B cell (primary cell): ENCODE measurements at regions not wholly inside any gene's neighbourhood (a gene's known extent, or its start where the extent isn't known, plus 50 kb on each side); places are given as distances from the start of the nearest gene placed in this dataset.

ENCODE experiments used
- ATAC-seq: fragments of 200-7000 bp; cut with Tn5 transposase; one replicate; pipeline ENCODE4 v1.10.0; 2021; ENCODE audit warnings: low read depth, mild to moderate bottlenecking, moderate number of reproducible peaks, moderate library complexity
- CTCF ChIA-PET: fragments of 350-600 bp; sonication (Branson Sonifier 250); formaldehyde crosslinking; loops from one replicate; lab custom pipeline; 2021; ENCODE audit warnings: antibody characterized with exemption, inconsistent platforms; lab: Charles Lee
- POLR2A ChIA-PET: fragments of 350-600 bp; sonication (Branson Sonifier 250); formaldehyde crosslinking; loops from one replicate; lab custom pipeline; 2021; ENCODE audit warnings: antibody characterized with exemption; lab: Charles Lee
- DNase-seq: peaks from one replicate; pipeline ENCODE4 v3.0.0; 2013
- H2AFZ ChIP-seq: 2 replicates; pipeline ENCODE4 v1.6.1; 2012; ENCODE audit warnings: mild to moderate bottlenecking, low read depth, low read length; ENCODE audit not compliant: insufficient read depth, poor library complexity, severe bottlenecking
- H3K27ac ChIP-seq, 2 donors: 1 replicate in 1 of 2; 2 replicates in 1 of 2; pipeline ENCODE4 v1.5.1; 2012 to 2013; ENCODE audit warnings: low read length in 2 of 2, mild to moderate bottlenecking in 2 of 2, moderate library complexity in 1 of 2
- H3K27me3 ChIP-seq, 4 experiments: fragments of 200-600 bp in 1 of 4; sonication (generic) in 1 of 4; replicated peaks in 1 of 4; 1 replicate in 2 of 4; 2 replicates in 2 of 4; pipeline versions ENCODE4 v1.6.1 to v1.7.0; 2013 to 2016; ENCODE audit warnings: low read length in 3 of 4, mild to moderate bottlenecking in 2 of 4, mixed read lengths in 1 of 4, moderate library complexity in 1 of 4; ENCODE audit not compliant: insufficient read depth in 4 of 4, control insufficient read depth in 3 of 4; ENCODE audit errors: control extremely low read depth in 1 of 4
- H3K36me3 ChIP-seq, 2 experiments: replicated peaks in 1 of 2; 1 replicate in 1 of 2; 2 replicates in 1 of 2; pipeline versions ENCODE4 v1.6.1 to v1.7.1; 2013; ENCODE audit warnings: low read length in 1 of 2; ENCODE audit not compliant: insufficient read depth in 2 of 2, control insufficient read depth in 1 of 2; ENCODE audit errors: control extremely low read depth in 1 of 2, extremely low read depth in 1 of 2
- H3K4me1 ChIP-seq, 2 donors: fragments of 200-600 bp in 1 of 2; sonication (generic) in 1 of 2; 1 replicate in 1 of 2; 2 replicates in 1 of 2; pipeline versions ENCODE4 v1.5.1 to v1.6.1; 2013 to 2017; ENCODE audit warnings: low read length in 2 of 2; ENCODE audit not compliant: control insufficient read depth in 2 of 2, insufficient read depth in 2 of 2
- H3K4me2 ChIP-seq: replicated peaks from 2 replicates; pipeline ENCODE3; 2012; ENCODE audit warnings: mild to moderate bottlenecking, low read depth, low read length; ENCODE audit not compliant: poor library complexity, severe bottlenecking
- H3K4me3 ChIP-seq, 5 experiments: fragments of 200-600 bp in 1 of 5; sonication (generic) in 1 of 5; 1 replicate in 3 of 5; 2 replicates in 2 of 5; pipeline versions ENCODE4 v1.5.1 to v1.7.0; 2011 to 2016; ENCODE audit warnings: low read length in 4 of 5, mild to moderate bottlenecking in 4 of 5, low read depth in 2 of 5, control low read depth in 1 of 5, moderate library complexity in 1 of 5; ENCODE audit not compliant: insufficient read depth in 1 of 5; ENCODE audit errors: control extremely low read depth in 1 of 5, extremely low read depth in 1 of 5
- H3K79me2 ChIP-seq: fragments of 200-600 bp; sonication (generic); one replicate; pipeline ENCODE4 v1.6.0; 2016; ENCODE audit warnings: low read length; ENCODE audit not compliant: control insufficient read depth, insufficient read depth
- H3K9ac ChIP-seq: fragments of 200-600 bp; sonication (generic); 2 replicates; pipeline ENCODE4 v1.6.1; 2017; ENCODE audit warnings: mild to moderate bottlenecking, low read length, moderate library complexity
- H3K9me3 ChIP-seq, 3 donors: one replicate each; pipeline versions ENCODE4 v1.6.1 to v1.7.1; 2013; ENCODE audit warnings: low read length in 2 of 3; ENCODE audit not compliant: control insufficient read depth in 2 of 3, insufficient read depth in 1 of 3; ENCODE audit errors: control extremely low read depth in 1 of 3
- H4K20me1 ChIP-seq: 2 replicates; pipeline ENCODE4 v1.6.0; 2012; ENCODE audit warnings: mild to moderate bottlenecking, low read length; ENCODE audit not compliant: insufficient read depth, control insufficient read depth, poor library complexity, severe bottlenecking
- H3K27ac Mint-ChIP-seq: one replicate; pipeline ENCODE4 v1.8.0; 2021; ENCODE audit warnings: mixed read lengths
- H3K27me3 Mint-ChIP-seq: one replicate; pipeline ENCODE4 v1.8.0; 2021; ENCODE audit warnings: mixed read lengths
- H3K4me1 Mint-ChIP-seq: one replicate; pipeline ENCODE4 v1.8.0; 2021; ENCODE audit warnings: mixed read lengths
- H3K4me3 Mint-ChIP-seq: one replicate; pipeline ENCODE4 v1.8.0; 2021; ENCODE audit warnings: mixed read lengths
- H3K9me3 Mint-ChIP-seq: one replicate; pipeline ENCODE4 v1.8.0; 2022; ENCODE audit warnings: mixed read lengths; ENCODE audit not compliant: insufficient read depth
- EZH2 ChIP-seq: IDR thresholded peaks from 2 replicates; pipeline ENCODE4 v1.6.1; 2012; ENCODE audit warnings: borderline replicate concordance, low read depth, mild to moderate bottlenecking, moderate library complexity, low read length; ENCODE audit not compliant: insufficient read depth, poor library complexity, severe bottlenecking
- WGBS: methylation state at CpG from one replicate; pipeline ENCODE4 v1.1.5; 2013; ENCODE audit warnings: missing lambda C conversion rate; ENCODE audit not compliant: insufficient coverage; 5-methylcytosine and 5-hydroxymethylcytosine counted together
- intact Hi-C: fragments of 100-400 bp; cut with micrococcal nuclease; formaldehyde crosslinking; loops from one replicate; pipeline ENCODE4 v1.10.0; 2022
- TF ChIP-seq, protein P1 (sequence below): fragments of 200-600 bp; IDR thresholded peaks from one replicate; pipeline ENCODE4 v1.8.0; 2022; ENCODE audit warnings: antibody characterized with exemption, mild to moderate bottlenecking

GRCh38 chr12:25785134-25785533, 173.3 kb upstream of the RASSF8 start:
- TF ChIP-seq, protein P1, sequence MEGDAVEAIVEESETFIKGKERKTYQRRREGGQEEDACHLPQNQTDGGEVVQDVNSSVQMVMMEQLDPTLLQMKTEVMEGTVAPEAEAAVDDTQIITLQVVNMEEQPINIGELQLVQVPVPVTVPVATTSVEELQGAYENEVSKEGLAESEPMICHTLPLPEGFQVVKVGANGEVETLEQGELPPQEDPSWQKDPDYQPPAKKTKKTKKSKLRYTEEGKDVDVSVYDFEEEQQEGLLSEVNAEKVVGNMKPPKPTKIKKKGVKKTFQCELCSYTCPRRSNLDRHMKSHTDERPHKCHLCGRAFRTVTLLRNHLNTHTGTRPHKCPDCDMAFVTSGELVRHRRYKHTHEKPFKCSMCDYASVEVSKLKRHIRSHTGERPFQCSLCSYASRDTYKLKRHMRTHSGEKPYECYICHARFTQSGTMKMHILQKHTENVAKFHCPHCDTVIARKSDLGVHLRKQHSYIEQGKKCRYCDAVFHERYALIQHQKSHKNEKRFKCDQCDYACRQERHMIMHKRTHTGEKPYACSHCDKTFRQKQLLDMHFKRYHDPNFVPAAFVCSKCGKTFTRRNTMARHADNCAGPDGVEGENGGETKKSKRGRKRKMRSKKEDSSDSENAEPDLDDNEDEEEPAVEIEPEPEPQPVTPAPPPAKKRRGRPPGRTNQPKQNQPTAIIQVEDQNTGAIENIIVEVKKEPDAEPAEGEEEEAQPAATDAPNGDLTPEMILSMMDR = no peak
- TF ChIP-seq EZH2 = no peak
- Mint-ChIP-seq H3K4me1 (no peaks in the 10 kb centered on the region), H3K27ac (no peak overlapping the region), H3K27me3 (peaks cover 3% of the 10 kb centered on the region), H3K9me3 (no peaks in the 10 kb centered on the region), H3K4me3 (no peak overlapping the region)
- intact Hi-C loops = no loop called here
- H3K4me2 ChIP-seq = no peak overlapping the region
- POLR2A ChIA-PET = no interaction called here
- H3K36me3 ChIP-seq = no peaks in the 10 kb centered on the region
- no peak for ATAC-seq
- 27% methylated on average over 3 of the region's 4 CpGs for WGBS
- H3K27me3 ChIP-seq = no peaks in the 10 kb centered on the region
- no peaks in the 10 kb centered on the region for H3K4me1 ChIP-seq
- no peaks in the 10 kb centered on the region for H3K79me2 ChIP-seq
- no peaks in the 10 kb centered on the region for H4K20me1 ChIP-seq
- CTCF ChIA-PET = no interaction called here
- no peak overlapping the region for H3K9ac ChIP-seq
- DNase-seq = no peak
- H2AFZ ChIP-seq = no peak overlapping the region
- H3K4me3 ChIP-seq = no peak overlapping the region
- no peaks in the 10 kb centered on the region for H3K9me3 ChIP-seq
- no peak overlapping the region for H3K27ac ChIP-seq

- Histone ChIP-seq H4K20me1 (no peaks in the 10 kb centered on the region), H3K36me3 (no peaks in the 10 kb centered on the region), H3K9ac (no peak overlapping the region), H3K79me2 (no peaks in the 10 kb centered on the region), H3K27ac (no peak overlapping the region), H3K4me1 (no peaks in the 10 kb centered on the region), H3K4me2 (no peak overlapping the region), H3K9me3 (no peaks in the 10 kb centered on the region), H3K4me3 (no peak overlapping the region), H2AFZ (no peak overlapping the region), H3K27me3 (no peaks in the 10 kb centered on the region)
- Mint-ChIP-seq H3K4me1 (no peaks in the 10 kb centered on the region), H3K4me3 (no peak overlapping the region), H3K27me3 (peaks cover 3% of the 10 kb centered on the region), H3K9me3 (no peaks in the 10 kb centered on the region), H3K27ac (no peak overlapping the region)
- CTCF ChIA-PET = no interaction called here
- POLR2A ChIA-PET = no interaction called here
- DNase-seq (no peak), ATAC-seq (no peak)
- intact Hi-C loops = no loop called here
- TF ChIP-seq, protein P1 = no peak
- TF ChIP-seq EZH2 = no peak
- WGBS = no CpG with 5 or more reads among the region's 2 CpGs
Observed at GRCh38 chr12:25787701-25788100, 170.8 kb upstream of the RASSF8 start.
